ENCODE measurements at regions not wholly inside any gene's neighbourhood (a gene's known extent, or its start where the extent isn't known, plus 50 kb on each side); places are given as distances from the start of the nearest gene placed in this dataset.
A peak's percentile ranks its signal among the peaks of the same experiment; 100 is the strongest.
"Not testable (repeated sequence)": the region's sequence is repeated elsewhere in the genome, so short reads cannot be mapped to it uniquely, and the experiment has no call there.

- Histone ChIP-seq H3K27me3 (replicated peaks) (no peaks in the 10 kb centered on the region), H3K27ac (no peak overlapping the region), H3K4me3 (ENCODE audit: low read depth, low read length) (no peak overlapping the region), H3K36me3 (replicated peaks) (no peaks in the 10 kb centered on the region)
- no peak for DNase-seq
- in situ Hi-C loops (cut with HindIII; ENCODE audit: low pct_ligation_motif_present, low sequenced_read_pairs): no loop called here
- TF ChIP-seq CTCF (IDR thresholded peaks at IDR 0.05; ENCODE audit: low read depth, low read length, missing control alignments): no peak
Observed at GRCh38 chr1:96886474-96886873, 164.9 kb downstream of the PTBP2 start.

GRCh38 chr1:96887501-96887900, 165.9 kb downstream of the PTBP2 start:
- Histone ChIP-seq H3K27ac (no peak overlapping the region), H3K36me3 (replicated peaks) (no peaks in the 10 kb centered on the region), H3K27me3 (replicated peaks) (no peaks in the 10 kb centered on the region), H3K4me3 (ENCODE audit: low read depth, low read length) (no peak overlapping the region)
- in situ Hi-C loops (cut with HindIII; ENCODE audit: low pct_ligation_motif_present, low sequenced_read_pairs): no loop called here
- no peak for TF ChIP-seq CTCF (IDR thresholded peaks at IDR 0.05; ENCODE audit: low read depth, low read length, missing control alignments)
- DNase-seq: no peak

- no peak for DNase-seq
- H3K4me3 ChIP-seq (ENCODE audit: low read depth, low read length): no peak overlapping the region
- no peak for TF ChIP-seq CTCF (IDR thresholded peaks at IDR 0.05; ENCODE audit: low read depth, low read length, missing control alignments)
- no peak overlapping the region for H3K27ac ChIP-seq
- H3K36me3 ChIP-seq (replicated peaks): no peaks in the 10 kb centered on the region
- H3K27me3 ChIP-seq (replicated peaks): no peaks in the 10 kb centered on the region
- in situ Hi-C loops (cut with HindIII; ENCODE audit: low pct_ligation_motif_present, low sequenced_read_pairs): no loop called here
Observed at GRCh38 chr1:96901783-96902363, 180.3 kb downstream of the PTBP2 start.

GRCh38 chr1:96912248-96912647, 190.7 kb downstream of the PTBP2 start:
- no peaks in the 10 kb centered on the region for H3K27me3 ChIP-seq (replicated peaks)
- TF ChIP-seq CTCF (IDR thresholded peaks at IDR 0.05; ENCODE audit: low read depth, low read length, missing control alignments): no peak
- H3K4me3 ChIP-seq (ENCODE audit: low read depth, low read length): no peak overlapping the region
- H3K36me3 ChIP-seq (replicated peaks): no peaks in the 10 kb centered on the region
- in situ Hi-C loops (cut with HindIII; ENCODE audit: low pct_ligation_motif_present, low sequenced_read_pairs): no loop called here
- H3K27ac ChIP-seq: no peak overlapping the region
- no peak for DNase-seq

- in situ Hi-C loops (cut with HindIII; ENCODE audit: low pct_ligation_motif_present, low sequenced_read_pairs); H3K27me3 ChIP-seq (replicated peaks); H3K36me3 ChIP-seq (replicated peaks); H3K27ac ChIP-seq; H3K4me3 ChIP-seq (ENCODE audit: low read depth, low read length); DNase-seq: not testable (repeated sequence)
Observed at GRCh38 chr1:96915701-96916100, 194.1 kb downstream of the PTBP2 start.

GRCh38 chr1:96918406-96918805, 196.8 kb downstream of the PTBP2 start:
- in situ Hi-C loops (cut with HindIII; ENCODE audit: low pct_ligation_motif_present, low sequenced_read_pairs): no loop called here
- Histone ChIP-seq H3K36me3 (replicated peaks) (no peaks in the 10 kb centered on the region), H3K27me3 (replicated peaks) (no peaks in the 10 kb centered on the region), H3K27ac (no peak overlapping the region), H3K4me3 (ENCODE audit: low read depth, low read length) (no peak overlapping the region)
- TF ChIP-seq CTCF (IDR thresholded peaks at IDR 0.05; ENCODE audit: low read depth, low read length, missing control alignments): no peak
- peak; percentile 45 for DNase-seq
